AML-193 (cell line): ENCODE measurements at regions not wholly inside any gene's neighbourhood (a gene's known extent, or its start where the extent isn't known, plus 50 kb on each side); places are given as distances from the start of the nearest gene placed in this dataset.

ENCODE experiments used
- DNase-seq, 2 experiments: peaks; one replicate each; lab custom pipeline; 2025; lab: John Stamatoyannopoulos, UW

GRCh38 chr5:161235569-161235968, 311.0 kb downstream of the GABRB2 start:
- DNase-seq: no peak

- DNase-seq: no peak
Measured at GRCh38 chr5:161233553-161233952, 313.0 kb downstream of the GABRB2 start.

- no peak for DNase-seq
Measured at GRCh38 chr5:161230221-161230620, 316.3 kb downstream of the GABRB2 start.

- no peak for DNase-seq
Measured at GRCh38 chr5:161219816-161220215, 326.7 kb downstream of the GABRB2 start.

- no peak for DNase-seq
Measured at GRCh38 chr5:161216877-161217276, 329.6 kb downstream of the GABRB2 start.

- DNase-seq: no peak
Measured at GRCh38 chr5:161212123-161212712, 334.3 kb downstream of the GABRB2 start.

GRCh38 chr5:161201558-161201957, 345.0 kb downstream of the GABRB2 start:
- DNase-seq: no peak

GRCh38 chr5:161190778-161191177, 338.8 kb upstream of the ATP10B start:
- no peak for DNase-seq

- DNase-seq: no peak
Measured at GRCh38 chr5:161190086-161190485, 338.1 kb upstream of the ATP10B start.

- DNase-seq: no peak
Measured at GRCh38 chr5:161189452-161189851, 337.4 kb upstream of the ATP10B start.

- DNase-seq: no peak
Measured at GRCh38 chr5:161183559-161183958, 331.5 kb upstream of the ATP10B start.

- DNase-seq: no peak
Measured at GRCh38 chr5:161176221-161176620, 324.2 kb upstream of the ATP10B start.

GRCh38 chr5:161169776-161170175, 317.8 kb upstream of the ATP10B start:
- DNase-seq: no peak

GRCh38 chr5:161167016-161167767, 315.2 kb upstream of the ATP10B start:
- DNase-seq: no peak

- DNase-seq: no peak
Measured at GRCh38 chr5:161165998-161166660, 314.1 kb upstream of the ATP10B start.

GRCh38 chr5:161157925-161158324, 305.9 kb upstream of the ATP10B start:
- DNase-seq: no peak

GRCh38 chr5:161155451-161155850, 303.4 kb upstream of the ATP10B start:
- no peak for DNase-seq

GRCh38 chr5:161152415-161152940, 300.5 kb upstream of the ATP10B start:
- no peak for DNase-seq

GRCh38 chr5:161150441-161150988, 298.5 kb upstream of the ATP10B start:
- no peak for DNase-seq

- DNase-seq: no peak
Measured at GRCh38 chr5:161149078-161149477, 297.1 kb upstream of the ATP10B start.

- DNase-seq: no peak
Measured at GRCh38 chr5:161138751-161139455, 286.9 kb upstream of the ATP10B start.

GRCh38 chr5:161134956-161135355, 282.9 kb upstream of the ATP10B start:
- DNase-seq: no peak
